Neuronal stem cell (in vitro differentiated cells): ENCODE measurements at regions not wholly inside any gene's neighbourhood (a gene's known extent, or its start where the extent isn't known, plus 50 kb on each side); places are given as distances from the start of the nearest gene placed in this dataset.

Experiments
- DNase-seq: peaks from one replicate; pipeline ENCODE4 v3.0.0-alpha.2; 2013; ENCODE audit warnings: low spot score
- H2AFZ ChIP-seq: one replicate; pipeline ENCODE4 v1.6.1; 2013; ENCODE audit warnings: mild to moderate bottlenecking, low read length, inconsistent platforms
- H2AK5ac ChIP-seq: 2 replicates; pipeline ENCODE4 v1.6.1; 2013; ENCODE audit warnings: low read depth, mild to moderate bottlenecking, inconsistent platforms, low read length, moderate library complexity, mixed read lengths
- H2BK120ac ChIP-seq: 2 replicates; pipeline ENCODE4 v1.6.1; 2013; ENCODE audit warnings: low read depth, mild to moderate bottlenecking, inconsistent platforms, low read length, moderate library complexity, mixed read lengths
- H2BK12ac ChIP-seq: one replicate; pipeline ENCODE4 v1.6.1; 2013; ENCODE audit warnings: low read length, inconsistent platforms
- H2BK15ac ChIP-seq: 2 replicates; pipeline ENCODE4 v1.6.1; 2013; ENCODE audit warnings: mild to moderate bottlenecking, low read length, inconsistent platforms, mixed read lengths
- H2BK5ac ChIP-seq: one replicate; pipeline ENCODE4 v1.6.1; 2013; ENCODE audit warnings: inconsistent platforms, mild to moderate bottlenecking, low read length, moderate library complexity
- H3K14ac ChIP-seq: one replicate; pipeline ENCODE4 v1.6.1; 2013; ENCODE audit warnings: low read length, inconsistent platforms
- H3K18ac ChIP-seq: 2 replicates; pipeline ENCODE4 v1.6.1; 2013; ENCODE audit warnings: low read length, inconsistent platforms
- H3K23ac ChIP-seq: 2 replicates; pipeline ENCODE4 v1.6.1; 2013; ENCODE audit warnings: low read depth, mild to moderate bottlenecking, mixed read lengths, low read length, inconsistent platforms; ENCODE audit not compliant: poor library complexity
- H3K27ac ChIP-seq: replicated peaks from 3 replicates; pipeline ENCODE4 v1.5.1; 2013; ENCODE audit warnings: low read length, inconsistent platforms
- H3K27me3 ChIP-seq, 3 experiments: 2 replicates each; pipeline ENCODE4 v1.6.1; 2013; ENCODE audit warnings: low read length in 3 of 3, mild to moderate bottlenecking in 2 of 3, inconsistent platforms in 1 of 3, low read depth in 1 of 3, mixed read lengths in 1 of 3, moderate library complexity in 1 of 3; ENCODE audit not compliant: control insufficient read depth in 3 of 3, insufficient read depth in 3 of 3
- H3K36me3 ChIP-seq, 2 donors: replicated peaks in 1 of 2; 2 replicates each; pipeline ENCODE4 v1.6.1; 2013; ENCODE audit warnings: low read length in 2 of 2; ENCODE audit not compliant: control insufficient read depth in 2 of 2, insufficient read depth in 2 of 2
- H3K4ac ChIP-seq: 2 replicates; pipeline ENCODE4 v1.6.1; 2013; ENCODE audit warnings: inconsistent platforms, mild to moderate bottlenecking, low read length, moderate library complexity
- H3K4me1 ChIP-seq, 2 donors: 1 replicate in 1 of 2; 2 replicates in 1 of 2; pipeline ENCODE4 v1.6.1; 2013; ENCODE audit warnings: low read length in 2 of 2, low read depth in 1 of 2; ENCODE audit not compliant: control insufficient read depth in 2 of 2, insufficient read depth in 1 of 2
- H3K4me2 ChIP-seq: one replicate; pipeline ENCODE4 v1.6.1; 2013; ENCODE audit warnings: mild to moderate bottlenecking, low read length, inconsistent platforms; ENCODE audit not compliant: insufficient read depth, poor library complexity, severe bottlenecking
- H3K4me3 ChIP-seq, 2 donors: 2 replicates each; pipeline ENCODE4 v1.5.1; 2013; ENCODE audit warnings: low read length in 2 of 2, mild to moderate bottlenecking in 2 of 2, inconsistent platforms in 1 of 2, moderate library complexity in 1 of 2
- H3K79me1 ChIP-seq: one replicate; pipeline ENCODE4 v1.6.1; 2013; ENCODE audit warnings: low read depth, mild to moderate bottlenecking, inconsistent platforms, low read length, moderate library complexity
- H3K9ac ChIP-seq: one replicate; pipeline ENCODE4 v1.6.1; 2013; ENCODE audit warnings: mild to moderate bottlenecking, low read depth, low read length, inconsistent platforms; ENCODE audit not compliant: poor library complexity
- H3K9me3 ChIP-seq, 2 donors: replicated peaks in 1 of 2; 2 replicates each; pipeline versions ENCODE3 to v1.6.1; 2013; ENCODE audit warnings: low read length in 2 of 2, mild to moderate bottlenecking in 2 of 2, inconsistent platforms in 1 of 2, low read depth in 1 of 2, mixed read lengths in 1 of 2, moderate library complexity in 1 of 2; ENCODE audit not compliant: control insufficient read depth in 2 of 2, insufficient read depth in 1 of 2
- H4K8ac ChIP-seq: one replicate; pipeline ENCODE4 v1.6.1; 2013; ENCODE audit warnings: low read depth, mild to moderate bottlenecking, inconsistent platforms, low read length, moderate library complexity
- H4K91ac ChIP-seq: one replicate; pipeline ENCODE4 v1.6.1; 2013; ENCODE audit warnings: low read length, low read depth, mild to moderate bottlenecking, inconsistent platforms; ENCODE audit not compliant: poor library complexity
- whole genome bisulfite sequencing, 2 donors: extraction: QIAGEN DNeasy Blood & Tissue Kit; methylation state at CpG; one replicate each; pipeline ENCODE4 v1.1.7; 2013; ENCODE audit warnings: missing lambda C conversion rate in 2 of 2, mixed read lengths in 1 of 2; ENCODE audit not compliant: insufficient read length in 2 of 2, insufficient replicate concordance in 1 of 2; ENCODE audit errors: extremely low coverage in 2 of 2; 5-methylcytosine and 5-hydroxymethylcytosine counted together

DNA sequence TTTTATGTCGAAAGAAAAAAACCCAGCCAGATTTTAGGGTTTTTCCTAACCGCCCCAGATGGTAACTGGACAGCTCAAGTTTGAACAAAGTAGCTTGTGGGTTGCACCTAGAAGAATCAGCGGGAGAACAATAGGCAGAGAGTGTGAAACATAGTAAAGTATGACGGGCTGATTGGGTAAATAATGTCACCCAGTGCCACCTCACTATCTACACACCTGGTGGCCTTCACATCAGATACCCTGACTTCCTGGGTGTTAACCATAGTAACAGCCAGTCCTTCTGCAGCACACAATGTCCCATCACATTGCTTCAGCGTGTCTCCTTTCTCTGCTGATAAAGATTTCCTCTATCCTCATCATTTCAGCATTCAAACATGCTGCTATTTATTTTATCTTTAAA is 159.1 kb upstream of the HS3ST1 start:
- Histone ChIP-seq H3K14ac (no peak overlapping the region), H3K4me1 (no peaks in the 10 kb centered on the region), H3K27me3 (no peaks in the 10 kb centered on the region), H2BK5ac (no peak overlapping the region), H3K4ac (no peak overlapping the region), H2BK12ac (no peak overlapping the region), H3K9me3 (no peaks in the 10 kb centered on the region), H3K4me3 (no peak overlapping the region), H3K18ac (no peak overlapping the region), H3K23ac (no peak overlapping the region), H2AK5ac (no peak overlapping the region), H2BK15ac (no peak overlapping the region), H3K4me2 (no peak overlapping the region), H3K79me1 (no peaks in the 10 kb centered on the region), H2AFZ (no peak overlapping the region), H3K9ac (no peak overlapping the region), H4K91ac (no peak overlapping the region), H3K36me3 (no peaks in the 10 kb centered on the region), H4K8ac (no peak overlapping the region), H3K27ac (no peak overlapping the region), H2BK120ac (no peak overlapping the region)
- DNase-seq, result no peak
- no CpG with 5 or more reads among the region's 5 CpGs for WGBS, 2 donors

DNA sequence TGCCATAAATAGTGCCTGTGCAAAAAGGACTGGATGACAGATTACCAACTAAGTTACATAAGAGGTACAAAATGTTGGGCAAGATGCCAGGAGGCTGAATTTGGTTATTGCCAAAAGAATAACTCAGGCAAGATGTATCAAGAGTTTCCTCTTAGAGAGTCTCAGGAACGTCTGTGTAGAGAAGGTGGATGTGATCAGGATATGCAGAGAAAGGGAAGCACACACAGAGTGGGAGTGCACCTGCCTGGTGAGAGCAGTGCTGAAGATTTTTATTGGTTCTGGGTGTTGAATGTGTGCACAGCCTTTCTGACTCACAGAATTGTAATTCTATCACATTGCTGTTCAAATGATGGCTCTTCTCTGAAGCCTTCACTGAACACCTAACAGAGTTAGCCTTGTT is 156.8 kb upstream of the HS3ST1 start:
- H2AFZ ChIP-seq, result no peak overlapping the region
- H3K4me1 ChIP-seq, result no peaks in the 10 kb centered on the region
- H3K4me3 ChIP-seq, result no peak overlapping the region
- no peak overlapping the region for H4K8ac ChIP-seq
- H2BK5ac ChIP-seq, result no peak overlapping the region
- no peak overlapping the region for H3K9ac ChIP-seq
- H2AK5ac ChIP-seq, result no peak overlapping the region
- no CpG with 5 or more reads among the region's 1 CpG for WGBS, 2 donors
- H3K23ac ChIP-seq, result no peak overlapping the region
- no peak overlapping the region for H3K4me2 ChIP-seq
- H3K36me3 ChIP-seq, result no peaks in the 10 kb centered on the region
- H3K27ac ChIP-seq, result no peak overlapping the region
- no peak overlapping the region for H2BK15ac ChIP-seq
- no peaks in the 10 kb centered on the region for H3K9me3 ChIP-seq
- no peak overlapping the region for H3K14ac ChIP-seq
- H3K27me3 ChIP-seq, result no peaks in the 10 kb centered on the region
- no peaks in the 10 kb centered on the region for H3K79me1 ChIP-seq
- H2BK12ac ChIP-seq, result no peak overlapping the region
- DNase-seq, result no peak
- H3K4ac ChIP-seq, result no peak overlapping the region
- no peak overlapping the region for H3K18ac ChIP-seq
- H2BK120ac ChIP-seq, result no peak overlapping the region
- H4K91ac ChIP-seq, result no peak overlapping the region

DNA sequence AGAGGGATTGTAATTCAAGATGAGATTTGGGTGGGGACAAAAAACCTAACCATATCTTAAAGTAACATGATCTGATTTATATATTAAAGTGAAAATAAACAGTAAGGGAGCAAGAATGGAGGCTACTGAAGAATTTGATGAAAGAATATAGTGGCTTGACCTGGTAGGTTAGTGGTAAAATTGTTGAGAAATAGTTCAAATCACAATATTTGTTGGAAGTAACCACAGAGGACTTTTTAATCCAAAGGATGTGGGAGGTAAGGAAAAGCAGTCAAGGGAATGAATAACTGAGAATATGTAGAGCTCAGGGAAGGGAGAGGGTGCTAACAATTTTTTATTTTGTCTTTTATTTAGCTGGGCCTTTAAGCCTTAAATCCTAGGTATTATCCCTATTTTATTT is 139.8 kb upstream of the HS3ST1 start:
- Histone ChIP-seq H3K4me1 (no peaks in the 10 kb centered on the region), H4K91ac (no peak overlapping the region), H4K8ac (no peak overlapping the region), H3K27ac (no peak overlapping the region), H3K23ac (no peak overlapping the region), H3K4me3 (no peak overlapping the region), H3K79me1 (no peaks in the 10 kb centered on the region), H3K4ac (no peak overlapping the region), H2BK15ac (no peak overlapping the region), H3K9me3 (no peaks in the 10 kb centered on the region), H2AFZ (no peak overlapping the region), H2BK5ac (no peak overlapping the region), H3K9ac (no peak overlapping the region), H2BK120ac (no peak overlapping the region), H3K14ac (no peak overlapping the region), H2AK5ac (no peak overlapping the region), H3K27me3 (no peaks in the 10 kb centered on the region), H2BK12ac (no peak overlapping the region), H3K4me2 (no peak overlapping the region), H3K18ac (no peak overlapping the region), H3K36me3 (no peaks in the 10 kb centered on the region)
- no peak for DNase-seq

DNA sequence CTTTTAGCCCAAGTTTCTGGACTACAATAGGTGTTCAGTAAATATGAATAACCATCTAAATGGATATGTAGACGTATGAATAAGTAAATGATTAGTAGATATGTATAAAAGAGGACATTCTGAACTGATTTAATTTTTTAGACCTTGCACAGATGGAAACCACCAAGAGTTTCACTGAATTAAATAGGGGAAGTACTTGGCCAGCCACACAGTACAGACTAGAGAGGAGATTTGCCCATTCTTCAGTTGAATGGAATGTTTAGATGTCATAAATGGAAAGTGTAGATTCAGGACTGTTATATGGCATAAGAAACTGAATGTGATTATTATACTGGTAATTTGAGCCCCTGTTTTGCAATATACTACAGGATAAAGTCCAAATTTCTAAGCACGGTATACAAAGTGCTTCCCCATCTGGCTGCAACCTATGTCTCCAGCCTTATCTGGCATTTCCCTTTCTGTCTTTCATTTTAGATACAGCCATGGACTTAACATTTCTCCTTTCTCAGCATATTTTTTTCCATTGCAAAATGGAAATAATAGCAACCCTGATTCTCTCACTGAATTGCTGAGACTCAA is 137.8 kb upstream of the HS3ST1 start:
- H3K4me3 ChIP-seq, result no peak overlapping the region
- no peak overlapping the region for H2AFZ ChIP-seq
- no peak overlapping the region for H3K4ac ChIP-seq
- H4K91ac ChIP-seq, result no peak overlapping the region
- H3K27ac ChIP-seq, result no peak overlapping the region
- H2BK120ac ChIP-seq, result no peak overlapping the region
- H3K27me3 ChIP-seq, result no peaks in the 10 kb centered on the region
- no peak overlapping the region for H4K8ac ChIP-seq
- H2BK12ac ChIP-seq, result no peak overlapping the region
- no peak overlapping the region for H3K18ac ChIP-seq
- no peak overlapping the region for H3K4me2 ChIP-seq
- H3K23ac ChIP-seq, result no peak overlapping the region
- H2BK5ac ChIP-seq, result no peak overlapping the region
- no peak for DNase-seq
- H3K36me3 ChIP-seq, result no peaks in the 10 kb centered on the region
- H3K79me1 ChIP-seq, result no peaks in the 10 kb centered on the region
- H2AK5ac ChIP-seq, result no peak overlapping the region
- no peaks in the 10 kb centered on the region for H3K9me3 ChIP-seq
- no peaks in the 10 kb centered on the region for H3K4me1 ChIP-seq
- no peak overlapping the region for H3K14ac ChIP-seq
- 100% methylated on average over 1 of the region's 2 CpGs; no CpG with 5 or more reads in 1 of the 2 donors for WGBS, 2 donors
- no peak overlapping the region for H2BK15ac ChIP-seq
- H3K9ac ChIP-seq, result no peak overlapping the region
